Activated T-cell treated with anti-CD3 and anti-CD28 coated beads, Interleukin-2, amount 50 U/mL, for 24 hours (primary cell): ENCODE measurements at regions not wholly inside any gene's neighbourhood (a gene's known extent, or its start where the extent isn't known, plus 50 kb on each side); places are given as distances from the start of the nearest gene placed in this dataset.
"Not testable (repeated sequence)": the region's sequence is repeated elsewhere in the genome, so short reads cannot be mapped to it uniquely, and the experiment has no call there.

Experiments
- DNase-seq: peaks from one replicate; pipeline ENCODE4 v3.0.0-alpha.2; 2020
- H3K27ac Mint-ChIP-seq: 2 replicates; pipeline ENCODE4 v1.8.0; 2020; ENCODE audit warnings: mild to moderate bottlenecking, mixed read lengths
- H3K27me3 Mint-ChIP-seq: 2 replicates; pipeline ENCODE4 v1.8.0; 2020; ENCODE audit warnings: mixed read lengths
- H3K36me3 Mint-ChIP-seq: 2 replicates; pipeline ENCODE4 v1.8.0; 2020; ENCODE audit warnings: low read depth, mixed read lengths
- H3K4me1 Mint-ChIP-seq: 2 replicates; pipeline ENCODE4 v1.8.0; 2020; ENCODE audit warnings: low read depth, mixed read lengths
- H3K4me3 Mint-ChIP-seq: 2 replicates; pipeline ENCODE4 v1.8.0; 2020; ENCODE audit warnings: mild to moderate bottlenecking, moderate library complexity, mixed read lengths
- H3K9me3 Mint-ChIP-seq: 2 replicates; pipeline ENCODE4 v1.8.0; 2020; ENCODE audit warnings: mixed read lengths

DNA sequence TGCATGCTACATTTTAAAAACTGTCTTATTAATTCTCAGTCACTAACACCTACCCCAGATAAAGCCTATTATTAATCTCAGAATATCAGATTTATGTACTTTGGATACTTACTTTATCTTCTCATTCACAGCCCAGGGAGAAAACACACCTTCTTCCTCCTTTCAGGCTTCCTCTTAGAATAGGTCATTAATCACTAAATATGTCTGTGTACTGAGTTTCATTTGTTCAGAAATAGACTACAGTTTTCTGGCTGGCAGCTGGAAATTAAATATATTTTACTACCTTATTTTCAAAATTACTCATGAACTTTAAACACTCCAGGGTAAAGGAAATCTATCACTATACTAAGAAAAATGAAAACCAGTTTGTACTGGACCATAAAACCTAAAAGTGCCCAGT is 147.7 kb upstream of the DST start:
- peaks cover 32% of the 10 kb centered on the region for H3K27me3 Mint-ChIP-seq

DNA sequence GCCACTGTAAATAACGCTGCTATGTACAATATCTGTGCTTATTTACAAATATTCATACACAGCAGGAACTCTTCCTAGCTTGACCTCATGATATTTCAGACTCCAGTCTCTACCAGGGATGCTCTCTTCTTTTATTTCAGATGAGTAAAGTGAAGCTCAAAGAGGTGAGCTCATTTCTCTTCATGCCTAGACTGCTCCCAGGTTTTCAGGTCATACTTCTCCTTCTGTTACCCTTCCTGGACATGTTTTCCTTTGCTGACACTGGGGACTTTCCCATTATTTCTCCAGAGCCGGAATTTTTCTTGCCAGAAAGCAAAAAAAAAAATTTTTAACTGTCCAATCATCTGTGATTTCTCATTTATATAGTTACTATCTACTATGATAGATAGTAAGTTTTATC is 147.2 kb upstream of the DST start:
- Mint-ChIP-seq H3K4me3 (no peak overlapping the region), H3K27me3 (peaks cover 33% of the 10 kb centered on the region), H3K27ac (no peak overlapping the region), H3K36me3 (no peaks in the 10 kb centered on the region), H3K4me1 (no peaks in the 10 kb centered on the region), H3K9me3 (no peaks in the 10 kb centered on the region)
- no peak for DNase-seq

More for the DNA sequence above, 147.7 kb upstream of the DST start:
- Mint-ChIP-seq H3K27ac (no peak overlapping the region), H3K9me3 (no peaks in the 10 kb centered on the region), H3K4me1 (no peaks in the 10 kb centered on the region), H3K36me3 (no peaks in the 10 kb centered on the region), H3K4me3 (no peak overlapping the region)
- no peak for DNase-seq

DNA sequence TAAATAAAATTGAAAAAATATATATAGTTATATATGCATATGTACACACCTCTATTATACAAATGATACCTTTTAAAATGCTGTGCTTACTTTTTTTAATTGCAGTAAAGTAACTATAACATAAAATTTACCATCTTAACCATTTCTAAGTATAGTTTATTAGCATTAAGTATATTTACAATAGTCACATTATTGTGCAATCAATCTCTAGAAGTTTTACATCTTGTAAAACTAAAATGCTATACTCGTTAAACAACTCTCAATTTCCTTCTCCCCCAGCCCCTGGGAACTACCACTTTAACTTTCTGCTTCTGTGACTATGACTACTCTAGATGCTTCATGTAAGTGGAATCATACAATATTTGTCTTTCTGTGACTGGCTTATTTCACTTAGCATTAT is 146.7 kb upstream of the DST start:
- no peaks in the 10 kb centered on the region for H3K9me3 Mint-ChIP-seq
- H3K27ac Mint-ChIP-seq = no peak overlapping the region
- H3K4me3 Mint-ChIP-seq = no peak overlapping the region
- no peaks in the 10 kb centered on the region for H3K36me3 Mint-ChIP-seq
- no peak for DNase-seq
- peaks cover 32% of the 10 kb centered on the region for H3K27me3 Mint-ChIP-seq
- no peaks in the 10 kb centered on the region for H3K4me1 Mint-ChIP-seq

DNA sequence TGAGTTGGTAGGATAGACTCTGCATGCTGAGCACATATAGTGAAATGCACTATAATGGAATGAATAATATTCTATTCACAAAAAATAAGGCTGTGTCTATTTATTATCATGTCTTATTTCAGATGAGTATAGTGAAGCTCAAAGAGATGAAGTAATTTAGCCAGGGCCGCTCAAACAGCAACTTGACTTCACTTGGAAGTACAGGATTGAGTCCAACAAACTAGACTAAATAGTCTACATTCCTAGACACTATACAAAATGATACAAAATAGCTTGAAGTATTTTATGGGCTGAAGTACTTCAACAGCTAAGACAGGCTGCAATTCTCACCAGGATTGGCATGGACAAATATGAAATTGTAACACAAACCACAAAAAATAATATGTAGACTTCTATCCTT is 144.5 kb upstream of the DST start:
- Mint-ChIP-seq H3K9me3 (no peaks in the 10 kb centered on the region), H3K4me1 (no peaks in the 10 kb centered on the region), H3K4me3 (no peak overlapping the region), H3K36me3 (no peaks in the 10 kb centered on the region), H3K27me3 (peaks cover 27% of the 10 kb centered on the region), H3K27ac (no peak overlapping the region)
- no peak for DNase-seq

DNA sequence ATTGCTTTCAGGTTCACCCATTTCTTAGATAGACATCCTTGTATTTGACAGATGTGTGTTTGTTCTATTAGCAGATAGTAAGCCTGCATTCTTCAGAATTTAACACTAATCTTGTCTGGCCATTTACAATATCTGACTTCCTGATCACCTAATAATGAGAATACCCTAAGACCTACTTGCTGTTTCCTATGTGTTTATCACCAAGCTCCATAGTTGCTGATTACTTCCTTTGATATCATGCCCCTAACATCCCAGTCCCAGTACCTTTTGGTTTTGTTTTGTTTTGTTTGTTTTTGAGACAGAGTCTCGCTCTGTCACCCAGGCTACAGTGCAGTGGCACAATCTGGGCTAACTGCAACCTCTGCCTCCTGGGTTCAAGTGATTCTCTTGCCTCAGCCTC is 143.6 kb upstream of the DST start:
- Mint-ChIP-seq H3K4me1 (no peaks in the 10 kb centered on the region), H3K27me3 (peaks cover 24% of the 10 kb centered on the region), H3K27ac (no peak overlapping the region), H3K9me3 (no peaks in the 10 kb centered on the region), H3K36me3 (no peaks in the 10 kb centered on the region), H3K4me3 (no peak overlapping the region)
- no peak for DNase-seq

DNA sequence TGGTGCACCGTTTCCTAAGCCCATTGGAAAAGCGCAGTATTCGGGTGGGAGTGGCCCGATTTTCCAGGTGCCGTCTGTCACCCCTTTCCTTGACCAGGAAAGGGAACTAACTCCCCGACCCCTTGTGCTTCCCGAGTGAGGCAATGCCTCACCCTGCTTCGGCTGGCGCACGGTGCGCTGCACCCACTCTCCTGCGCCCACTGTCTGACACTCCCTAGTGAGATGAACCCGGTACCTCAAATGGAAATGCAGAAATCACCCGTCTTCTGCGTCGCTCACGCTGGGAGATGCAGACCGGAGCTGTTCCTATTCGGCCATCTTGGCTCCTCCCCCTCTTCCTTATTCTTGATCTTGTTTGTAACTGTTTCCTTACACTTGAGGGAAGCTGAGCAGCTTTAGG is 142.8 kb upstream of the DST start:
- H3K4me1 Mint-ChIP-seq, DNase-seq, H3K9me3 Mint-ChIP-seq, H3K27ac Mint-ChIP-seq, H3K4me3 Mint-ChIP-seq, H3K36me3 Mint-ChIP-seq: not testable (repeated sequence)
- peaks cover 17% of the 10 kb centered on the region for H3K27me3 Mint-ChIP-seq

DNA sequence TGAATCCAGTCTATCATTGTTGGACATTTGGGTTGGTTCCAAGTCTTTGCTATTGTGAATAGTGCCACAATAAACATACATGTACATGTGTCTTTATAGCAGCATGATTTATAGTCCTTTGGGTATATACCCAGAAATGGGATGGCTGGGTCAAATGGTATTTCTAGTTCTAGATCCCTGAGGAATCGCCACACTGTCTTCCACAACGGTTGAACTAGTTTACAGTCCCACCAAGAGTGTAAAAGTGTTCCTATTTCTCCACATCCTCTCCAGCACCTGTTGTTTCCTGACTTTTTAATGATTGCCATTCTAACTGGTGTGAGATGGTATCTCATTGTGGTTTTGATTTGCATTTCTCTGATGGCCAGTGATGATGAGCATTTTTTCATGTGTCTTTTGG is 137.4 kb upstream of the DST start:
- H3K4me1 Mint-ChIP-seq, H3K4me3 Mint-ChIP-seq, H3K36me3 Mint-ChIP-seq, H3K27me3 Mint-ChIP-seq, H3K27ac Mint-ChIP-seq, DNase-seq, H3K9me3 Mint-ChIP-seq: not testable (repeated sequence)

DNA sequence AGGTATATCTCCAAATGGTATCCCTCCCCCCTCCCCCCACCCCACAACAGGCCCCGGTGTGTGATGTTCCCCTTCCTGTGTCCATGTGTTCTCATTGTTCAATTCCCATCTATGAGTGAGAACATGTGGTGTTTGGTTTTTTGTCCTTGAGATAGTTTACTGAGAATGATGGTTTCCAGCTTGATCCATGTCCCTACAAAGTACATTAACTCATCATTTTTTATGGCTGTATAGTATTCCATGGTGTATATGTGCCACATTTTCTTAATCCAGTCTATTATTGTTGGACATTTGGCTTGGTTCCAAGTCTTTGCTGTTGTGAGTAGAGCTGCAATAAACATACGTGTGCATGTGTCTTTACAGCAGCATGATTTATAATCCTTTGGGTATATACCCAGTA is 135.8 kb upstream of the DST start:
- H3K36me3 Mint-ChIP-seq, H3K9me3 Mint-ChIP-seq, DNase-seq, H3K27ac Mint-ChIP-seq, H3K4me1 Mint-ChIP-seq, H3K27me3 Mint-ChIP-seq, H3K4me3 Mint-ChIP-seq: not testable (repeated sequence)

DNA sequence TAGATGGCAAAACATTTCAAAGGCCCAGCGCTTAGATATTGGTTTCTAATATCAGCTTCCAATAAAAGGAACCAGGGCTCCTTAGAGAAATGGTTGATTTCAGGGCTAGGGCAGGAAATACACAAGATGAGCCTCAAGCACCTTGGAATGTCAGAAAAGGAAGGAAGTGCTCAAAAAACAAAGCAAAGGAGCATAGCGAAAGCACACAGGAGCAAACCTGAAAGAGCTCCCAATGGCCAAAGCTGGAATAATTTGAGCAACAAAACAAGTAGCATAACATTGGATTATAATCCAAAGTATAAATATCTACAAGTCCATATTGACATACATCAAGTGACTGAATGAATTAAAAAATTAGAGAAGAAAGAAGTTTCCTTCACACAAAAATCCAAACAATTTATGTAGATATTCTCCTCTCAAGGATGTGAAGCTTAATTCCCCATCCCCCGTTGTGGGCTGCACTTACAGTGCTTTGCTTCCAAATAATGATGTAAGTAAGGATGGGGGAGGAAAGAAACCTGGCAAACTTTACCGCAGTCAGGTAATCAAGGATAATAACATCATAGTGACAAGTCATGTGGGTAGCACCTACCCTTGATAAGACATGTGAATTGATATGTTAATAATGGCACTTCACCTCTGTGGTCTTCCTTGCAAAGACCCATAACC is 132.9 kb upstream of the DST start:
- H3K9me3 Mint-ChIP-seq = no peaks in the 10 kb centered on the region
- no peak for DNase-seq
- H3K4me3 Mint-ChIP-seq = no peak overlapping the region
- no peaks in the 10 kb centered on the region for H3K27me3 Mint-ChIP-seq
- H3K27ac Mint-ChIP-seq = no peak overlapping the region
- no peaks in the 10 kb centered on the region for H3K4me1 Mint-ChIP-seq
- no peaks in the 10 kb centered on the region for H3K36me3 Mint-ChIP-seq

DNA sequence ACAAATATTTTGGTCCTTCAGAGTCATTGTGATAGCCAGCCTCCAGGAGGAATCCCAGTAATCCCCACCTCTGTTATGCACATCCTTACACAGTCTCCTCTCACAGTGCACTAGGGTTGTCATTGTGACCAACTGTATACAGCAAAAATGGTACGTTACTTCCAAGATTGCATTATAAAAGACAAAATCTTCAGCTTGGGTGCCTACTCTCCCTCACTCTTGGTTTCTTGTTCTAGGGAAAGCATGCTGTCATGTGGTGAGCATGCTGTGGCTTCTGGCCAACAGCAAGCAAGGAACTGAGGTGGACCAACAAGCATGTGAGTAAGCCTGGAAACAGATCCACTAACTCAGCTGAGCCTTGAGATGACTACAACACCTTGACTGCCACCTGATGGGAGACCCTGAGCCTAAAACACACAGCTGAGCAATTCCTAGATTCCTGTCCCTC is 130.1 kb upstream of the DST start:
- no peak for DNase-seq
- no peak overlapping the region for H3K27ac Mint-ChIP-seq
- no peaks in the 10 kb centered on the region for H3K36me3 Mint-ChIP-seq
- no peaks in the 10 kb centered on the region for H3K4me1 Mint-ChIP-seq
- no peaks in the 10 kb centered on the region for H3K27me3 Mint-ChIP-seq
- no peaks in the 10 kb centered on the region for H3K9me3 Mint-ChIP-seq
- H3K4me3 Mint-ChIP-seq = no peak overlapping the region

DNA sequence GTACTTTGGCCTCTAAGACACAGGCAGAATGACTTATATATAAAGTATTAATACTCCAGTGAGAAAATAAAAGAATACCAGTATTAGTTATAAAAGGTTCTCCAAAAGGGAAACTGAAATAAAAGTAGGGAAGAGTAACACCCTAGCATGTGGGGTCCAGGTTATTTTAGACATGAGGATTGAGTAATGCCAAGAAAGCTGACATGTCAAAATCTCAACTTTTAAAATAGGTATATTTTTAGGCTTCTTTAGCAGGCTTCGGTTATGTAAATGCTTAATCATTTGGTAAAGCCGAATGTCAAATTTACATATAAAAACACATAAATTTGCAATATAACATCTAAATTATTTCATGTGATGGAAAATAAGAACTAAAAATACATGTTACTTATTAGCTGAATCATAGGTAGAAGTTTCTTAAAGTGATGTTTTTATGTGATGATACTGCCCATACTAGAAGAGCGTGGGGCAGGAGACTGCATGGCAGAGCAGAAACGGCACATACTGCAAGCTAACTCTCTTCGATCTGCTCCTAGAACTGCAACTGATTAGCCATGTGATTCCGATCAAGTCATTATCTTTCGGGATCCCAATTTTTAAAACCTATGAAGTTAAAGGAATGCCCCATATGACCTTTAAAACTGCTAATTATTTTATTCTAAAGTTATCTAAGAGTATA is 129.4 kb upstream of the DST start:
- H3K9me3 Mint-ChIP-seq = no peaks in the 10 kb centered on the region
- H3K4me3 Mint-ChIP-seq = no peak overlapping the region
- no peaks in the 10 kb centered on the region for H3K36me3 Mint-ChIP-seq
- DNase-seq = no peak
- H3K27me3 Mint-ChIP-seq = no peaks in the 10 kb centered on the region
- H3K4me1 Mint-ChIP-seq = no peaks in the 10 kb centered on the region
- no peak overlapping the region for H3K27ac Mint-ChIP-seq

DNA sequence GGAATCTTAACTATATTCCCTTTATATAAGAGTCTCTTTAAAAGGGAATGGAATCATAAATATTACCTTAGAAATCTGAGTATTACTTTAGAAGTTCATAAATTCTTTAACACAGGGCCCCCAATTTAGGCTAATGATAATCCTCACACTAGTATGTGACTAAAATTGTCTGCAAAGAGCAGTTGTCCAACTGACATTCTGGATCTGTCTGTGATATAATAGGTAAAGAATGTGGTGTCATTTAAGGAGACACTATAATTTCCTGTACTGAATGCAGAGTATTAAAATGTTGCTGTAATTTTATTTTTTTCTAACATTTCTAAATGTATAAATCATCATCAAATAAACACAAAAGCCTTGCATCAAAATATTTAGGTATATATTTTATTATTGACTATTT is 128.5 kb upstream of the DST start:
- no peaks in the 10 kb centered on the region for H3K9me3 Mint-ChIP-seq
- DNase-seq = no peak
- H3K27ac Mint-ChIP-seq = no peak overlapping the region
- H3K4me3 Mint-ChIP-seq = no peak overlapping the region
- no peaks in the 10 kb centered on the region for H3K4me1 Mint-ChIP-seq
- no peaks in the 10 kb centered on the region for H3K36me3 Mint-ChIP-seq
- H3K27me3 Mint-ChIP-seq = no peaks in the 10 kb centered on the region

DNA sequence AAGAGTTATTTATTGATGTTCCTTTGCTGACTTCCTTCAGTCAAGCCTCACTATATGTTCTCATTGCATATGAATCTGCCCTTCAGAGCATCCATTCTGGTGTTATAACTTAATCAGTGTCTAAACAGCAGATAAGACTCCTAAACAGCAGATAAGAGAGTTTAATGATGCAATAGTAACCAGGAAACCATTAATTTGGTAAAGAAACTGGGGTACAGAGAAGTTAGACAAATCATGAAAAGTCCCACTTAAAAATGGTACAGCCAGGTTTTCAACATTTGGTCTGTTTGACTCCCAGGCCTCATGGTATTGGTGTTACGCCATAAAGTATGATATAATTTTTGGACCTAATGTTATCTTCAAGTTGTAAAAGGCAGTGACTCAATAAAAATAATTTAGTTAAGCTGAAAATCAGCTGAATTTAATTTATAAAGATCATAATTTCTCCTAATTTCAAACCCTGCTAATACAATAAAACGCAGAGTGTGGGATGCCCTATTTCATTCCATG is 127.4 kb upstream of the DST start:
- H3K4me3 Mint-ChIP-seq = no peak overlapping the region
- H3K27me3 Mint-ChIP-seq = no peaks in the 10 kb centered on the region
- H3K36me3 Mint-ChIP-seq = no peaks in the 10 kb centered on the region
- H3K4me1 Mint-ChIP-seq = no peaks in the 10 kb centered on the region
- H3K27ac Mint-ChIP-seq = no peak overlapping the region
- no peak for DNase-seq
- H3K9me3 Mint-ChIP-seq = no peaks in the 10 kb centered on the region

DNA sequence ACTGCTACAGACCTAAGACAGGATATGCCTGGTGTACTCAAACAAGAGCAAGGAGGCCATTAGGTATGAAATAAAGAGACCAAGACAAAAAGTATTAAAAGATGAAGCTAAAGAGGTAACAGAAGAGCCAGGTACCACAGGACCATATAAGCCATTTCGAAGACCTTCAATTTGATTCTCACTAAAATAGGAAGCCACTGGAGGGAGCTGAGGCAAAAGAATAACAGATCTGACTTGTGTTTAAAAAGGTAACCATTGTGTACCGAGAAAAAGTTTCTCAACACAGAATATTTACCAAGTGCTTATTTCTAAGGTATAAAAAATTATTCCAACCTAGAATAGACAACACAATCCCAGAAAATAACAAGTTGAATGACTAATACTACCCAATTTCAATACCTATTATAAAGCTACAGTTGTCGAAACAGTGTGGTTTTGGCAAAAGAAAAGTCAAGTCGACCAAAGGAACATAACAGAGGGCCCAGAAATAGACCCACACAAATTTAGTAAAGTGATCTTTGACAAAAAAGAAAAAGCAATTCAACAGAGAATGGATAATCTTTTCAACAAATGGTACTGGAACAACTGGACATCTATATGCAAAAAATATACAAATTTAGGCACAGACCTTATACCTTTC is 125.3 kb upstream of the DST start:
- Mint-ChIP-seq H3K4me1 (no peaks in the 10 kb centered on the region), H3K4me3 (no peak overlapping the region), H3K27me3 (no peaks in the 10 kb centered on the region), H3K27ac (no peak overlapping the region), H3K36me3 (no peaks in the 10 kb centered on the region), H3K9me3 (no peaks in the 10 kb centered on the region)
- no peak for DNase-seq

DNA sequence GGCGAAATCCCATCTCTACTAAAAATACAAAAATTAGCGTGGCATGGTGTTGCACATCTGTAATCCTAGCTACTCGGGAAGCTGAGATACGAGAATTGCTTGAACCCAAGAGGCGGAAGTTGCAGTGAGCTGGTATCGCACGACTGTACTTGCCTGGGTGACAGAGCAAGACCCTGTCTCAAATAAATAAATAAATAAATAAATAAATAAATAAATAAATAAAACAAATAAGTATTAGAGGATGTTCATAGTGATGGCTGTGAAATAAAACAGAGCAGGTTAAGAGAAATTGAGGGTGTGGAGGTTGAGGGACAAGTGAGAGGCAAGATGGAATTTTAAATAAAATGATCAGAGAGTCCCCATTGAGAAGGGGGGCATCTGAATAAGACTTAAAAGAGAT is 124.7 kb upstream of the DST start:
- Mint-ChIP-seq H3K9me3 (no peaks in the 10 kb centered on the region), H3K27me3 (no peaks in the 10 kb centered on the region), H3K4me1 (no peaks in the 10 kb centered on the region), H3K36me3 (no peaks in the 10 kb centered on the region), H3K27ac (no peak overlapping the region), H3K4me3 (no peak overlapping the region)
- DNase-seq = no peak
